Lower lobe of right lung (tissue), 2 donors: ENCODE measurements at regions not wholly inside any gene's neighbourhood (a gene's known extent, or its start where the extent isn't known, plus 50 kb on each side); places are given as distances from the start of the nearest gene placed in this dataset.

Experiments
- ATAC-seq, 2 donors: fragments of 200-7000 bp; cut with Tn5 transposase; one replicate each; pipeline ENCODE4 v1.9.1; 2020 to 2022; ENCODE audit warnings: mild to moderate bottlenecking in 2 of 2, moderate library complexity in 2 of 2
- DNase-seq: peaks from one replicate; pipeline ENCODE4 v3.0.0-alpha.2; 2020
- H3K27ac ChIP-seq: fragments of 200-600 bp; one replicate; pipeline ENCODE4 v1.8.0; 2022
- H3K27me3 ChIP-seq: fragments of 200-600 bp; one replicate; pipeline ENCODE4 v1.8.0; 2022; ENCODE audit warnings: low read depth
- H3K36me3 ChIP-seq: fragments of 200-600 bp; one replicate; pipeline ENCODE4 v1.8.0; 2022; ENCODE audit warnings: mild to moderate bottlenecking
- H3K4me1 ChIP-seq: fragments of 200-600 bp; one replicate; pipeline ENCODE4 v1.8.0; 2022
- H3K4me3 ChIP-seq: fragments of 200-600 bp; one replicate; pipeline ENCODE4 v1.8.0; 2022; ENCODE audit warnings: mild to moderate bottlenecking
- H3K9me3 ChIP-seq: fragments of 200-600 bp; one replicate; pipeline ENCODE4 v1.8.0; 2022
- CTCF ChIP-seq: fragments of 200-600 bp; IDR thresholded peaks from one replicate; pipeline ENCODE4 v1.8.0; 2022; ENCODE audit warnings: antibody characterized with exemption, mild to moderate bottlenecking
- intact Hi-C: fragments of 100-400 bp; cut with DNase I; formaldehyde crosslinking; loops from one replicate; pipeline ENCODE4 v1.11.0; 2022
- donor health status: DM: no; HTN: yes; CAD: no; lungs with severe emphysema.

- peak; percentile 53 to 68 for ATAC-seq
These were observed 630.8 kb downstream of the AACS start for GRCh38 chr12:125696054-125696453.

GRCh38 chr12:125704803-125705202 lies 639.6 kb downstream of the AACS start:
- peaks cover 4% of the 10 kb centered on the region for H3K27me3 ChIP-seq
- DNase-seq = no peak
- TF ChIP-seq CTCF = no peak
- no peaks in the 10 kb centered on the region for H3K36me3 ChIP-seq
- no peak overlapping the region for H3K27ac ChIP-seq
- ATAC-seq = no peak
- no peaks in the 10 kb centered on the region for H3K9me3 ChIP-seq
- no peaks in the 10 kb centered on the region for H3K4me1 ChIP-seq
- H3K4me3 ChIP-seq = no peak overlapping the region
- intact Hi-C loops = no loop called here

More at GRCh38 chr12:125696054-125696453, 630.8 kb downstream of the AACS start:
- Histone ChIP-seq H3K27ac (peak overlapping the region; percentile 18), H3K36me3 (no peaks in the 10 kb centered on the region), H3K4me3 (no peak overlapping the region), H3K4me1 (no peaks in the 10 kb centered on the region), H3K27me3 (no peaks in the 10 kb centered on the region), H3K9me3 (no peaks in the 10 kb centered on the region)
- TF ChIP-seq CTCF = no peak
- intact Hi-C loops = no loop called here
- no peak for DNase-seq

DNA sequence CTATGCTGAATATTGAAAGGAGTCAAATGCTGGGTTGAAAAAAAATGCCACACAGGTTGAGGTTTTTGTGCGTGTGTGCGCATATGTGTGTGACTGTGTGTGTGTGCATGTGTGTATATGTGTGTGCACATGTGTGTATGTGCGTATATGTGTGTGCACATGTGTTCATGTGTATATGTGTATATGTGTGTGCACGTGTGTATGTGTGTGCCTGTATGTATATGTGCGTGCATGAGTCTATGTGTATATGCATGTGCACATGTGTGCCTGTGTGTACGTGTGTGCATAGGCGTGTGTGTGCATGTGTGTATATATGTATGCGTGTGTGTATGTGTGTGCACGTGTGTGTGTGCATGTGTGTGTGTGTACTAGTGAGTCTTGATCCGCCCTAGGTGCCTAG lies 655.7 kb downstream of the AACS start:
- Histone ChIP-seq H3K4me1 (no peaks in the 10 kb centered on the region), H3K36me3 (no peaks in the 10 kb centered on the region), H3K27ac (no peak overlapping the region), H3K9me3 (peaks cover 18% of the 10 kb centered on the region), H3K27me3 (no peaks in the 10 kb centered on the region), H3K4me3 (no peak overlapping the region)
- no peak for DNase-seq
- intact Hi-C loops = no loop called here
- ATAC-seq = peak in 1 of 2 donors; percentile 32
- no peak for TF ChIP-seq CTCF

- Histone ChIP-seq H3K36me3 (no peaks in the 10 kb centered on the region), H3K9me3 (no peaks in the 10 kb centered on the region), H3K4me3 (no peak overlapping the region), H3K4me1 (no peaks in the 10 kb centered on the region), H3K27me3 (no peaks in the 10 kb centered on the region), H3K27ac (no peak overlapping the region)
- intact Hi-C loops = no loop called here
- no peak for DNase-seq
- TF ChIP-seq CTCF = no peak
- ATAC-seq = no peak
These were observed 668.9 kb downstream of the AACS start for GRCh38 chr12:125734137-125734536.

GRCh38 chr12:125738211-125738610 lies 673.0 kb downstream of the AACS start:
- H3K4me1 ChIP-seq = no peaks in the 10 kb centered on the region
- H3K27ac ChIP-seq = no peak overlapping the region
- TF ChIP-seq CTCF = no peak
- intact Hi-C loops = no loop called here
- H3K9me3 ChIP-seq = no peaks in the 10 kb centered on the region
- H3K4me3 ChIP-seq = no peak overlapping the region
- DNase-seq (no peak), ATAC-seq (no peak)
- H3K36me3 ChIP-seq = no peaks in the 10 kb centered on the region
- no peaks in the 10 kb centered on the region for H3K27me3 ChIP-seq

DNA sequence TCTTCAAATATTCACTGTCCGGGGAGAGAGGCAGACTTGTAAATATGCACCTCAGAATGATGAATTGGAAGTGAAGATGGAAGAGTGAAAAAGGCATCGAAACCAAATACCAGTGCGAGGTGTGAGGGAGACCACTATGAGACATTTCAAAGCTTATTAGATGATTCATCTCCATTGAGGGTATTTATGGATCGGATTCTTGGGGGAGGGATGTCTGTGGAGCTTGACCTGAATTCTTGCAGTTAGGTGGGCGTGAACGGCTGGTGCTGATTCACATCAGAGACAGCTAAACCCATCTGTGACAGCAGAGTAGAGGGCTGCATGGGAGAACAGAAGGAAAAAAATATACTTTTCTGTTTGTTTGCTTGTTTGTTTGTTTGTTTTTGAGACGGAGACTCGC lies 677.2 kb downstream of the AACS start:
- TF ChIP-seq CTCF = no peak
- H3K36me3 ChIP-seq = no peaks in the 10 kb centered on the region
- H3K9me3 ChIP-seq = no peaks in the 10 kb centered on the region
- no peak overlapping the region for H3K27ac ChIP-seq
- no peaks in the 10 kb centered on the region for H3K4me1 ChIP-seq
- intact Hi-C loops = no loop called here
- DNase-seq = no peak
- no peaks in the 10 kb centered on the region for H3K27me3 ChIP-seq
- H3K4me3 ChIP-seq = no peak overlapping the region
- no peak for ATAC-seq
